ENCODE measurements at regions not wholly inside any gene's neighbourhood (a gene's known extent, or its start where the extent isn't known, plus 50 kb on each side); places are given as distances from the start of the nearest gene placed in this dataset.

DNA sequence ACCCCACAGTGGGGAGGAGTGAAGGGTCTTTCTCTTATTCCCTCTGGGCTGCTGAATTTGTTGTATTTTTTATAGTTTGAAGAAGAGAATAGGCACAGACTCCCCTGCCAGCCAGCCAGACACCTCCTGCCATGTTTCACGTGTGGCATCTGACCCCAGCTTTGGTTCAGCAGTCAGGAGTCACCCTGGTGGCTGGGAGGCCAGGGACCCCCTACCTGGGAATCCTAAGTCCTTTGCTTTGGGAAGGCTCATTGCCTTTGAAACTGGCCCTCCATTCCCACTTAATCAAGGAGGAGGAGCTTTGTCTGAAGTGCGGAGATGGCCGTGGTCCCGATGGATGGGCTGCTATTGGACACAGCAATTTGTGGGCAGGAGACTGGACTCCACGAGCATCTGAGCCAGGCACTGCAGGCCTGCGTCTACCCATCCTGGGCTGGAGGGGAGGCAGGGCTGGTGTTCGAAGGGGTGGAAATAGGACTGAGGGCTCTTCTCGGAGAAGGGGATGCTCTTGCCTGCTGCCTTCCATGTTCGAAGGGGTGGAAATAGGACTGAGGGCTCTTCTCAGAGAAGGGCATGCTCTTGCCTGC lies 196.1 kb downstream of the DLL1 start:
- Histone ChIP-seq H3K79me2 (ENCODE audit: insufficient read depth, low read length) (no peaks in the 10 kb centered on the region), H3K4me2 (ENCODE audit: low read depth, low read length, poor library complexity, severe bottlenecking) (no peak overlapping the region), H4K20me1 (ENCODE audit: low read depth, low read length) (no peaks in the 10 kb centered on the region), H3F3A (ENCODE audit: insufficient read depth) (no peaks in the 10 kb centered on the region), H3K9me3 (ENCODE audit: insufficient read depth, low read length) (no peaks in the 10 kb centered on the region), H3K27me3 (ENCODE audit: low read length) (no peaks in the 10 kb centered on the region), H3K9ac (ENCODE audit: low read length) (no peak overlapping the region), H3K27ac (ENCODE audit: low read depth, low read length) (no peak overlapping the region), H3K36me3 (ENCODE audit: low read length) (no peaks in the 10 kb centered on the region), H3K4me3 (ENCODE audit: insufficient read depth, low read length, poor library complexity, severe bottlenecking) (no peak overlapping the region), H2AFZ (ENCODE audit: low read depth, low read length, severe bottlenecking) (no peak overlapping the region), H3K9me2 (replicated peaks; ENCODE audit: insufficient read depth, low read length) (no peaks in the 10 kb centered on the region)
- TF ChIP-seq, protein P1, sequence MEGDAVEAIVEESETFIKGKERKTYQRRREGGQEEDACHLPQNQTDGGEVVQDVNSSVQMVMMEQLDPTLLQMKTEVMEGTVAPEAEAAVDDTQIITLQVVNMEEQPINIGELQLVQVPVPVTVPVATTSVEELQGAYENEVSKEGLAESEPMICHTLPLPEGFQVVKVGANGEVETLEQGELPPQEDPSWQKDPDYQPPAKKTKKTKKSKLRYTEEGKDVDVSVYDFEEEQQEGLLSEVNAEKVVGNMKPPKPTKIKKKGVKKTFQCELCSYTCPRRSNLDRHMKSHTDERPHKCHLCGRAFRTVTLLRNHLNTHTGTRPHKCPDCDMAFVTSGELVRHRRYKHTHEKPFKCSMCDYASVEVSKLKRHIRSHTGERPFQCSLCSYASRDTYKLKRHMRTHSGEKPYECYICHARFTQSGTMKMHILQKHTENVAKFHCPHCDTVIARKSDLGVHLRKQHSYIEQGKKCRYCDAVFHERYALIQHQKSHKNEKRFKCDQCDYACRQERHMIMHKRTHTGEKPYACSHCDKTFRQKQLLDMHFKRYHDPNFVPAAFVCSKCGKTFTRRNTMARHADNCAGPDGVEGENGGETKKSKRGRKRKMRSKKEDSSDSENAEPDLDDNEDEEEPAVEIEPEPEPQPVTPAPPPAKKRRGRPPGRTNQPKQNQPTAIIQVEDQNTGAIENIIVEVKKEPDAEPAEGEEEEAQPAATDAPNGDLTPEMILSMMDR (IDR thresholded peaks at IDR 0.05; ENCODE audit: insufficient read depth, low read length, poor library complexity, severe bottlenecking): no peak
- TF ChIP-seq EZH2phosphoT487 (conservative IDR thresholded peaks at IDR 0.05; ENCODE audit: low read length): no peak

- H3K9ac ChIP-seq (ENCODE audit: low read length): no peak overlapping the region
- H3K4me3 ChIP-seq (ENCODE audit: insufficient read depth, low read length, poor library complexity, severe bottlenecking): no peak overlapping the region
- H3K4me2 ChIP-seq (ENCODE audit: low read depth, low read length, poor library complexity, severe bottlenecking): no peak overlapping the region
- H4K20me1 ChIP-seq (ENCODE audit: low read depth, low read length): no peaks in the 10 kb centered on the region
- no peak overlapping the region for H2AFZ ChIP-seq (ENCODE audit: low read depth, low read length, severe bottlenecking)
- H3K27ac ChIP-seq (ENCODE audit: low read depth, low read length): no peak overlapping the region
- H3K9me3 ChIP-seq (ENCODE audit: insufficient read depth, low read length): no peaks in the 10 kb centered on the region
- H3K36me3 ChIP-seq (ENCODE audit: low read length): no peaks in the 10 kb centered on the region
- no peaks in the 10 kb centered on the region for H3F3A ChIP-seq (ENCODE audit: insufficient read depth)
- TF ChIP-seq, protein P1 (IDR thresholded peaks at IDR 0.05; ENCODE audit: insufficient read depth, low read length, poor library complexity, severe bottlenecking): no peak
- TF ChIP-seq EZH2phosphoT487 (conservative IDR thresholded peaks at IDR 0.05; ENCODE audit: low read length): no peak
- H3K9me2 ChIP-seq (replicated peaks; ENCODE audit: insufficient read depth, low read length): no peaks in the 10 kb centered on the region
- no peaks in the 10 kb centered on the region for H3K27me3 ChIP-seq (ENCODE audit: low read length)
- H3K79me2 ChIP-seq (ENCODE audit: insufficient read depth, low read length): no peaks in the 10 kb centered on the region
Observed at GRCh38 chr6:170093658-170094596, 197.0 kb downstream of the DLL1 start.

- Histone ChIP-seq H2AFZ (ENCODE audit: low read depth, low read length, severe bottlenecking) (no peak overlapping the region), H3K27me3 (ENCODE audit: low read length) (no peaks in the 10 kb centered on the region), H3K36me3 (ENCODE audit: low read length) (no peaks in the 10 kb centered on the region), H4K20me1 (ENCODE audit: low read depth, low read length) (no peaks in the 10 kb centered on the region), H3K27ac (ENCODE audit: low read depth, low read length) (no peak overlapping the region), H3K9me2 (replicated peaks; ENCODE audit: insufficient read depth, low read length) (no peaks in the 10 kb centered on the region), H3F3A (ENCODE audit: insufficient read depth) (no peaks in the 10 kb centered on the region), H3K9ac (ENCODE audit: low read length) (no peak overlapping the region), H3K9me3 (ENCODE audit: insufficient read depth, low read length) (no peaks in the 10 kb centered on the region), H3K4me2 (ENCODE audit: low read depth, low read length, poor library complexity, severe bottlenecking) (no peak overlapping the region), H3K79me2 (ENCODE audit: insufficient read depth, low read length) (no peaks in the 10 kb centered on the region), H3K4me3 (ENCODE audit: insufficient read depth, low read length, poor library complexity, severe bottlenecking) (no peak overlapping the region)
- no peak for TF ChIP-seq EZH2phosphoT487 (conservative IDR thresholded peaks at IDR 0.05; ENCODE audit: low read length)
- TF ChIP-seq, protein P1 (IDR thresholded peaks at IDR 0.05; ENCODE audit: insufficient read depth, low read length, poor library complexity, severe bottlenecking): no peak
Observed at GRCh38 chr6:170093276-170093657, 197.6 kb downstream of the DLL1 start.

Measured in SU-DHL-6 (cell line).